Head of caudate nucleus (tissue), 42 donors: ENCODE measurements at regions not wholly inside any gene's neighbourhood (a gene's known extent, or its start where the extent isn't known, plus 50 kb on each side); places are given as distances from the start of the nearest gene placed in this dataset.

ENCODE experiments used
- DNase-seq, 42 donors: peaks; one replicate each; pipeline versions ENCODE4 v3.0.0 to v3.0.0-alpha.2; 2020 to 2021; ENCODE audit warnings: mixed read lengths in 7 of 42
- intact Hi-C: fragments of 100-400 bp; cut with DNase I; formaldehyde crosslinking; loops from one replicate; pipeline ENCODE4 v1.15.0; 2022

DNA sequence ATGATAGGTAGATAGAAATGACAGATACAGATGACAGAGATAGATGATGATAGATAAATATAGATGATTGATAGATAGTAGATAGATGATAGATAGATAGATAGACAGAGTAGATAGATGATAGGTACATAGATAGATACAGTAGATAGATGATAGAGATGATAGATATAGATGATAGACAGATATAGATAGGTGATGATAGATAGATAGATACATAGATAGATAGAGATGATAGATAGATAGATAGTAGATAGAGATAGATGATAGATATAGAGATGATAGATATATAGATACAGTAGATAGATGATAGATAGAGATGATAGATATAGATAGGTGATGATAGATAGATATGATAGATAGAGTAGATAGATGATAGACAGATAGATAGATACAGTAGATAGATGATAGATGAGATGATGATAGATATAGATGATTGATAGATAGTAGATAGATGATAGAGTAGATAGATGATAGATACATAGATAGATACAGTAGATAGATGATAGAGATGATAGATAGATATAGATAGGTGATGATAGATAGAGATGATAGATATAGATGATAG is 95.7 kb upstream of the SMIM23 start:
- intact Hi-C loops = no loop called here
- DNase-seq = no peak

- intact Hi-C loops = no loop called here
- peak in 1 of 42 donors; percentile 8 for DNase-seq
These were observed 93.5 kb upstream of the SMIM23 start for GRCh38 chr5:171692107-171692506.

DNA sequence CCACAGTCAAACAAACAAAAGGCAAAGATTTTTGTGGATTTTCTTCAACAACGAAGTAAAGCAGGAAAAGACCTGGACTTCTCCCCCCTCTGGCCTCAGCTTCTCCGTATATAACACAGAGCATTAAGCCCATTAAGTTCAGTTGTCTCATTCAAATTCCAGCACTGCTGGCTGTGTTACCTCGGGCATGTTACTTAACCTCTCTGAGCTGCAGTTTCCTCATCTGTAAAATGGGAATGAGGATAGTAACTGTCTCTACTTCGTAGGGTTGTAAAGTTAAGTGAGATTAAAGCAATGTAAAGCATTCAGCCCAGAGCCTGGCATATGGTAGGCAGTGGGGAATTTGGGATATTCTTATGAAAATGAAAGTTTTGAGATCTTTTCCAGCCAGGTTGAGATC is 92.7 kb upstream of the SMIM23 start:
- intact Hi-C loops = no loop called here
- DNase-seq = no peak

DNA sequence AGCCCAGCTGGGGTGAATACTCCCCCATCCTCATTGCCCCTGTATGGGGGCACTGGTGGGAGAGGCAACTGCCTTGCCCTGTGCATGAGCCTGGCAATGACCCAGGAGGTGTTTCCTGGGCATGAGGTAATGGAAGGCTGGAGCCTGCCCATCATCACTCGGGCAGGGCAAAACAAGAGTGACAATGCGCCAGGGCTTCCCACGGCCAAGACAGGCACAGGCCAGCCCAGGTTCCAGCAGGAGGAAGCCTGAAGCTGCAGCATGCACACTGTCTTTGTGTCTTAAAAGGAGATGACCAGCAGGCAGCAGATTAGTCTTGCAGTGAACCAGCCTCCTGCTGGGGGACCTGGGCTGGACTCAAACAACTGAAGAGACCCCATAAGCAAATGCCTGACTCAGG is 92.2 kb upstream of the SMIM23 start:
- intact Hi-C loops = no loop called here
- DNase-seq = peak in 2 of 42 donors; percentile 11 to 19

- peak in 1 of 42 donors; percentile 8 for DNase-seq
- intact Hi-C loops = no loop called here
These were observed 89.8 kb upstream of the SMIM23 start for GRCh38 chr5:171695804-171696203.

GRCh38 chr5:171697221-171698102 is 88.2 kb upstream of the SMIM23 start:
- peak in 1 of 42 donors; percentile 15 for DNase-seq
- intact Hi-C loops = no loop called here

- no peak for DNase-seq
These were observed 85.2 kb upstream of the SMIM23 start for GRCh38 chr5:171700318-171700912.

GRCh38 chr5:171701100-171701541 is 84.5 kb upstream of the SMIM23 start:
- no peak for DNase-seq
- intact Hi-C loops = no loop called here

More at GRCh38 chr5:171700318-171700912, 85.2 kb upstream of the SMIM23 start:
- intact Hi-C loops = no loop called here

GRCh38 chr5:171702135-171702770 is 83.4 kb upstream of the SMIM23 start:
- no peak for DNase-seq
- intact Hi-C loops = no loop called here

DNA sequence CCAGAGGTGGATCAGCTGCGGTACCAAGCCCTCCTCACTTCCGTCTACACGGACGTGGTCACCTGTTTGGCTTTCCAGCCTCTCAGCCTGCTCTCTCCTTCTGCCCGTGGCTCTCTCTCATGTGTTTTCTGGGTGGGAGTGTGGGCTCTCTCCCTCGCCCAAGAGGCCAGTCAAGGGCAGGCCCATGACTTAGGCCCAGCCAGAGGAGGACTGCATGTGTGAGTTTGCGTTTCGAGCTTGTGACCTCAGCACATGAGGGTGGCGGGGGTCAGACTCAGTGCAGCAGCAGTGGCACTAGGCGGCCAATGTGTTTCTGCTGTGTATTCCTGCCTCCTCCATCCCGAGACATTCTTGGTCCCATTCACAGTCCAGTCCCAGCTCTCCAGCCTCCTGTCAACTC is 82.5 kb upstream of the SMIM23 start:
- intact Hi-C loops = no loop called here
- DNase-seq = peak in 1 of 42 donors; percentile 5

GRCh38 chr5:171705036-171705435 is 80.6 kb upstream of the SMIM23 start:
- intact Hi-C loops = no loop called here

GRCh38 chr5:171705830-171706468 is 79.7 kb upstream of the SMIM23 start:
- DNase-seq = peak in 2 of 42 donors; percentile 8 to 13
- intact Hi-C loops = no loop called here

More at GRCh38 chr5:171705036-171705435, 80.6 kb upstream of the SMIM23 start:
- DNase-seq = peak in 4 of 42 donors; percentile 15 to 33 (median 26)

DNA sequence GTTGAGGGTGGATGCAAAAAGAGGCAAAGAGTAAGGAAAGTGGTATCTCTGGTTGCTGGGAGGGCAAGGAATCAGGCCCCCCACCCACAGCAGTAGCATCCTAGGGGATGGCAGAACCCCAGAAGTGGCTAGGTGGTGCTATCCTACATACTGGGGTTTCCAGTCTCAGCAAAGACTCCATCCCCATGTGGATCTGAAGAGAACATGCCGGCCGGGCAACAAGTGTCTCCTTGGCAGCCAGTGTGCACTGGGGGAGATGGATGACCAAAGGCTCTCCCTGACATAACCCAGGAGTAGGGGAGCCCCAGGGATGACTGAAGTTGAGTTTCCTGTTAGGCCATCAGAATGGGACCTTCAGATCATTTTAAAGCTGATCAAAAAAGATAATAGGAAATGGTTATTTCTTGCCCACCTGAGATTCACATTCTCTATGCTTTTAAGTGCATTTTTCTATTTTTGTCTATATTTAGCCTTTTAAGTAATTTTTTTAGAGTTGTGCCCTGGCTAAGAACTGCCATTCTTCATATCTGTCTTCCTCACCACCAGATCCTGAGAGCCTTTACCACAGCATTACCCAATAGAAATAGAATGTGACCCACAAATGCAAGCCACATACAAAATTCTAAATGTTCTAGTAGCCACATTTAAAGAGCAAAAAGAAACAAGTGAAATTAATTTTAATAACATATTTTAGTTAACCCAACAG is 78.7 kb upstream of the SMIM23 start:
- DNase-seq = peak in 3 of 42 donors; percentile 7 to 27 (median 18)
- intact Hi-C loops = no loop called here

DNA sequence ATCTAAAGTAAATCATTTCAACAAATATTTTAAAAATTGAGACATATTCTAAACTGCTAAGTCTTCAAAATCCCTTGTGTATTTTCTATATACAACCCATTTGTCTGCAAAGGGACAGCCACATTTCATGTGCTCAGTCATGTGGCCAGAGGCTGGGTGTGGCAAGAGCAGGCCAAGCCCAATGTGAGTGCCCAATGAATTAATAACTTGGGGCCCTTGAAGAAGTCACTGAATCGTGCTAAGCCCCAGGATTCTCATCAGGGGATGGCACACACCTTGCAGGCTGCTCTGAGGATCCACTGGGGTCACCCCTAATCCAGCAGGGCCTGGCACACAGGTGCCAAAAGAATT is 78.2 kb upstream of the SMIM23 start:
- intact Hi-C loops = no loop called here
- DNase-seq = peak in 3 of 42 donors; percentile 15 to 33 (median 31)

DNA sequence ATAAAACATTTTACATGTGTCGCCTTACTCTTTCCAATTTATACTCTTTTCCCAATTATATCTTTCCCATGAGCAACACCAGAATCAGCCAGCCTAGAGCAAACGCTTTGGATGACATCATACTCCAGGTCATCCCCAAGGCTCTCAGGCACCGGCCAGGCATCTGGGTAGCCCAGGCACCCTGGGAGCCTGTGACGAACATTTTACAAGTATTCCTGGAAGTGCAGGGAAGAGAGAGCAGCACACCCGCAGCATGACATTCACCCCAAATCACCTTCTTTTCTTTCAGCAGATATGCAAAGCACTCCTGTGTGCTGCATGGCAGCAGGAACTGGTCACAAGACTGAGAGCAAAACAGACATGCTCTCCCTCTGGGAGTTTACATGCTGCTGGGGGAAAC is 75.7 kb upstream of the SMIM23 start:
- intact Hi-C loops = no loop called here
- DNase-seq = peak in 2 of 42 donors; percentile 11 to 31

DNA sequence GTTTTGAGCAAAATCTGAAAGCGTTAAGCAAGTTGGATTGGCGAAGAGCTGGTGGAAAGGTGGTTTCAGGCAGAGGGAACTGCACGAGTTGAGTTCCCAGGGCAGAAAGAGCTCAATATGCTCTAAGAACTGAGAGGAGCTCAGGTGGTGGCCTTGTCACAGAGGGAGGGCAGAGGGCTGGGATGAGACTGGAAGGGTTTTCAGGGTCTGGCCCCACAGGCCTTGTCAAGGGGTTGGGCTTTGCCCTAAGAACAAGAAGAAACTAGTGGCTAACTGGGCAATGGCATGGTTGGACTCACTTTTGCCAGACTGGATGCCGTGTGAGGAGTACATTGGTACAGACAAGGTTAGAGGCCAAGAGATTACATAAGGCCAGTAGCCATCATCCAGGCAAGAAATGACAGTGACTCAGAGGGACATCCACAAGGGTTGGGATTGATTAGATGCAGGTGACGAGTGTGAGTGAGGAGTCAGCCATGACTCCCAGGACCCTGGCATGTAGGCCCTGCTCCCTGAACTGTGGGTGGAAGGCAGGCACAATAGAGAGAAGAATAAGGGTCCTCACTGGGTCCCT is 75.1 kb upstream of the SMIM23 start:
- intact Hi-C loops = no loop called here
- DNase-seq = peak in 3 of 42 donors; percentile 10 to 22 (median 13)

DNA sequence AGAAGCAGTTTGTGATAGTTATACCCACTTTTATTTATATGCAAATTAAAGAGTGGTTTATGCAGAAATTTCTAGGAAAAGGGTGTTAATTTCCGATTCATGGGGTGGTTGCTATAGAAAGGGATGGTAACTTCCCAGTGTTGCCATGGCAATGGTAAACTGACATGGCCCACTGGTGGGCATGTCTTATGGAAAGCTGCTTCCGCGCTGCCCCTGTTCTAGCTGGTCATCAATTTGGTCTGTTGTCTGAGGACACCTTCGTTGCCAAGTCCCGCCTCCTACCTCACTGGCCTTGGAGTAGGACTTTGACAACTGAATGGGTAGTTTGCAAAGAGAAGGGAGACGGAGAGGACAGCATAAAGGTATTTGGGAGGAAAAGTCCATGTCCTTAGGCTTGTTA is 74.0 kb upstream of the SMIM23 start:
- peak in 3 of 42 donors; percentile 3 to 28 (median 9) for DNase-seq
- intact Hi-C loops = no loop called here

- intact Hi-C loops = no loop called here
- peak in 1 of 42 donors; percentile 8 for DNase-seq
These were observed 73.0 kb upstream of the SMIM23 start for GRCh38 chr5:171712616-171713015.
